ENCODE measurements at regions not wholly inside any gene's neighbourhood (a gene's known extent, or its start where the extent isn't known, plus 50 kb on each side); places are given as distances from the start of the nearest gene placed in this dataset.
"Not testable (repeated sequence)": the region's sequence is repeated elsewhere in the genome, so short reads cannot be mapped to it uniquely, and the experiment has no call there.

DNA sequence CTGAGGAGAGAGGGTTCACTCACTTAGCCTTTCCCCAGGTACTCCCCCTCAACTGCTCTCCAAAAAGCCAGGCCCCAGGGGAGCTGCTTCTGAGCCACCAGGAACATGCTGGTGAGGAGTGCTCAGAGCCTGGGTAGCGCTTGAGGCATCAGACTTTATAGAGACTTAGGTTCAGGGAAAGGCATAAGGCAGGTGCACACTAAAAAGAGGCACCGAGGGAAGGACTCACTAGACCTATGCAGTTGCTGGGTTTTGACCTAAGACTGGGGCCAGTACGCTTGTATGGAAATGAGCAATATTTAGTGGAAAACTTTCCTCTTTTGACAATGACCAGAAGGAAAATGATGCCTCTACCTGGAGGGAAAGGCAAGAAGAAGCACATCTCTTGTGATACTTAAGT is 589.1 kb downstream of the RPIA start:
- DNase-seq (ENCODE audit: extremely low read depth, low read depth, low spot score) = not testable (repeated sequence)

DNA sequence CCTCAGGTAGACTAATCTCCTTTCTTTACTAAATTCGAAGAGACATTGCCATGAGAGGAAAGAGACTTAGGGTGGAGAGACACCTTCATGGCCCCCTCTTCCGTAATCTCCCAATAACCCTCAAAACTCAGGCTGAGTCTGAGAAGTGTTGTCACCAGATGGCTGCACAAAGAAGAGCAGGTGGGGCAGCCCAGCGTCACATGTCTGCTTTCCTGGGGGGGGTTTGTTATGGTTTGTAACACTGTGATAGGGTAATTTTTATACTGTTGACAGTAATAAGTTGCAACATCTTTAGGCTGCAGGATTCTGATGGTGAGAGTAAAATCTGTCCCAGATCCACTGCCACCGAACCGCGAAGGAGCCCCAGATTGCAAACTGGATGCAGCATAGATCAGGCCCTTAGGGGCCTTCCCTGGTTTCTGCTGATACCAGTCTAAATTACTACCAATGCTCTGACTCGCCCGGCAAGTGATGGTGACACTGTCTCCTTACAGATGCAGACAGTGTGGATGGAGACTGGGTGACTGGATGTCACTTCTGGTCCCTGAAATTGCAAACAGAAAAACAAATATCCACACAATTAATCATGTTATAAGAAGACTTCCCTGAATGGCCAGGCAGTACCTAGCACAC is 595.1 kb downstream of the RPIA start:
- DNase-seq (ENCODE audit: extremely low read depth, low read depth, low spot score) = not testable (repeated sequence)

DNA sequence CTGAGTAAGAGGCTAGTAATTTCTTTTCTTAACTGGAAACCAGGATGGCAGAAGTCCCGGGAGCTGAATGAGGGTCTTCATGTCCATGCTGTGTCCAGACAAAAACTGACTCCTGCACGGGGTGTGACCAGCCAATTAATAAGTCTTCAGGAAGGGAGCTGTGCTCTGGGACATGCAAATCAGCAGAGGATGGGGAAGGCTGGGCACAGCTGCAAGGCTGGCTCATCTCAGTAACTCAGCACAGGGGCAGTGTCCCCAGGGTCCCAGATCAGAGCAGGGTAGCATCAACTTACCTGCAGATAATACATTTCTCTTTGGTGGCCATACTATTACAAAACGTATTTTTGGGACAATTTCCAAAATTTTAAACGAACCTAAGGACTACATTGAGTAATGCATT is 595.6 kb downstream of the RPIA start:
- not testable (repeated sequence) for DNase-seq (ENCODE audit: extremely low read depth, low read depth, low spot score)

DNA sequence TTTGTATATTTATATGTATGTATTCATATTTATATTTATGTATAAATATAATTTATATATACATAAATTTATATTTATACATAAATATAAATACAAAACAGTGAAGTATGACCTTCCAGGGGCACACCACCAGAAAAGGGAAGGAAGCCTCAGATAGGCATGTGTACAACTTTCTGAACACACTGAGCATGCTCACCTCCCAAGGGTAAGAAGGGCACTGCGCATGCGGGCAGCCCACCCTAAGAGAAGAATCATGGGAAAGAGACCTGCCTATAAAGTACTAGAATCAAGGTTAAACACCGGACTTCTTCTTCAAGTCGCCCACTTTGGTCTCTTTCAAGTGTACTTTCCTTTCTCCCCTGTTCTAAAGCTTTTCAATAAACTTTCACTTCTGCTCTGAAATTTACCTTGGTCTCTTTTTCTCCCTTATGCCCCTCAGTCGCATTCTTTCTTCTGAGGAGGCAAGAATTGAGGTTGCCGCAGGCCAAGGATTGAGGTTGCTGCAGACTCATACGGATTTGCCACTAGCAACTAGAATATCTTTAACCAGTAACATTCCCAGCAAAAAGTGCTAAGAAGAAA is 600.3 kb downstream of the RPIA start:
- DNase-seq (ENCODE audit: extremely low read depth, low read depth, low spot score) = not testable (repeated sequence)

GRCh38 chr2:89293399-89293798 is 601.9 kb downstream of the RPIA start:
- not testable (repeated sequence) for DNase-seq (ENCODE audit: extremely low read depth, low read depth, low spot score)

DNA sequence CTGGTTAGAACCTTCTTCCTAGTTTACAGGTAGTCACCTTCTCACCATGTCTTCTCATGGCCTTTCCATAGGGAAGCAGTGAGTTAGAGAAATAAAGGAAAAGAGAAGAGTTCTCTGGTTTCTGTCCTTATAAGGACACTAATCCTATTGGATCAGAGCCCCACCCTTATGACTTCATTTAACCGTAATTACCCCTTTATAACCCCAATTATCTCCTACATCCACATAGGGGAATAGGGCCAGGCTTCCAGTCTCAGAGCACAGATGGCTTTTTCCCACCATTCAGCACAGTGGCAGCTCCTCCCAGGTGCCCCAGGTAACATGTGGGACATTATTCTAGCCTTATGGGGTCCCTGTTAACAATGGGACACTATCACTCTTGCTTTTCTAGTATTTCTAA is 602.9 kb downstream of the RPIA start:
- not testable (repeated sequence) for DNase-seq (ENCODE audit: extremely low read depth, low read depth, low spot score)

DNA sequence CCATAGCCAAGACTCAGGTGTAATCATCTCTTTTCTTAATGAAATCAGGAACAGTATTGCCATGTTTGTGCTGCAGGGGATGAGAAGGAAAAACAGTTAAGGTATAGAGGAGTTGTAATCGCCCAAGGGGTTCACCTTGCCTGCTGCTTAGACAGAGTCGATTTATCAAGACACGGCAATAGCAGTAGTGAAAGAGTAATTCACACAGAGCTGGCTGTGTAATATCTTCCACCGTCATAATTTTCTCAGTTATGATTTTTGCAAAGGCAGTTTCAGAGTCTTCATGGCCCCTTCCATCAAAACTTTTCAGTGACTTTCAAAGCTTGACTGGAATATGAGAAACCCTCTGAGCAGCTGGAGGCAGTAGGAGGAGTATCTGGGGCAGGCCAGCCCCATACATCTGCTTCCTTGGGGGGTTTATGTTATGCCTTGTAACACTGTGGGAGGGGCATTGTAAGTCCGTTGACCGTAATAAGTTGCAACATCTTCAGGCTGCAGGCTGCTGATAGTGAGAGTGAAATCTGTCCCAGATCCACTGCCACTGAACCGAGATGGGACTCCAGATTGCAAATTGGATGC is 605.4 kb downstream of the RPIA start:
- DNase-seq (ENCODE audit: extremely low read depth, low read depth, low spot score) = not testable (repeated sequence)

DNA sequence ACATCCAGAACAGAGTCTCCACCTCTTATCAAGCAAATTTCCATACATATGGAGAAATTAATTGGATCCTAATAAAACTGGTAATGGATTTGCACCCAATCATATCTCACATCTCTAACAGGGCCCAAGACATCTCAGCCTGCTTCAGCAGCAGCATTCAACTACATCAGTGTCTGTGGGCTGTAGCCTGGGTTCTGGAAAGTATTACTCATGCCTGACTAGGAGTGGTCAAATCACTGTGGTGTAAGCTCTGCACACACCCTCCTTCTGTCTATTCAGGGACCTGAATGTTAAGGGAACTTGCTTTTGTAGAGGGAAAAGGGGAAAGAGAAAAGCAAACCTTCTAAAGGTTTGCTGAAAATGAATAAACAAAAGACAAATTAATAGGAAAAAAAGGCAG is 607.7 kb downstream of the RPIA start:
- not testable (repeated sequence) for DNase-seq (ENCODE audit: extremely low read depth, low read depth, low spot score)

DNA sequence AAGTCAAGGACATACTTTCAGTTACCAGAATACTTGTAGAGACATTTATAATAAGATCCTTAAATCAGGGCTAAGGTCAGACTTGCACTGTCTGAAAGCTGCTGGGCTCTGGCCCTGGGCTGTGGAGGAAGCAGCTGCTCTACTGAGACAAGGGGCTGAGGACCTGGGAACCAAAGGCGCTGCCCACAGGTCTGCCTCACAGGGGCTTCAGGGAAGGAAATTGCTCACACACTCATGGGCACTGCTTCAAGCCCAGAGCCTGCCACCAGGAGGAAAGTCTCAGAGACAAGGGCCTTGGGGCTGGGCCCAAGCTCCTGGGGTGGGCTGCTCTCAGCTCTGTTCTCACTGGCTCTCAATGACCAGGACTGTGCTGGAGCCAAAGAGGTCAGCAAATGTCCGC is 614.1 kb downstream of the RPIA start:
- not testable (repeated sequence) for DNase-seq (ENCODE audit: extremely low read depth, low read depth, low spot score)

DNA sequence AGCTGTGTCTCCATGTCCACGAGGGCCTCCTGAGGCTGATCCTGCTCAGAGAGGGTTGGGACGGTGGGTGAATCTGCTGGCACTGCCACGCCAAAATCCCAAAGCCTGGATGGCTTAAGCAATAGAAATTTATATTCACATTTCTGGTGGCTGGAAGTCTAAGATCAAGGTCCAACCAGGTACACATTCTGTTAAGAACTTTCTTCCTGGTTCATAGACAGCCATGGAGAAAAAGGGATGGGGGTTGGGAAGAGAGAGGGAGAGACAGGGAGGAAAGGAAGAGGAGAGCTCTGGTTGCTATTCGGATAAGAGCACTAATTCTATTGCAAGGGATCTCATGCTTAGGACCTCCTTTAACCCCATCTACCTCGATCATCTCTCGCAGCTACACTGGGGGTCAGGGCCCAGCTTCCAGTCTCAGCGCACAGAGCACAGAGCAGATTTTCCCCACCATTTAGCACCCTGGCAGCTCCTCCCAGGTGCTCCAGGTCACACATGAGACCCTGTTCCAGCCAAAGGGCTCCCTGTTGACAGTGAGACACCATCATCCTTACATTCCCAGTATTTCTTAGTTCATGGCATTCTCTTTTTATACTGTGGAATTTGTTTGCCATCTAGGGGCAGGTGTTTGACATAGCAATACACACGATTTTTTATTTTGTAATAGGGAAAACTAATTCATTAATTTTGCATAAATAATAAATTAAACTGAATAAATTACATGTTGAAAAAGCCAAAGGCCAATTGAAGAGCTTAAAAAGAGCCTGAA is 615.6 kb downstream of the RPIA start:
- not testable (repeated sequence) for DNase-seq (ENCODE audit: extremely low read depth, low read depth, low spot score)

DNA sequence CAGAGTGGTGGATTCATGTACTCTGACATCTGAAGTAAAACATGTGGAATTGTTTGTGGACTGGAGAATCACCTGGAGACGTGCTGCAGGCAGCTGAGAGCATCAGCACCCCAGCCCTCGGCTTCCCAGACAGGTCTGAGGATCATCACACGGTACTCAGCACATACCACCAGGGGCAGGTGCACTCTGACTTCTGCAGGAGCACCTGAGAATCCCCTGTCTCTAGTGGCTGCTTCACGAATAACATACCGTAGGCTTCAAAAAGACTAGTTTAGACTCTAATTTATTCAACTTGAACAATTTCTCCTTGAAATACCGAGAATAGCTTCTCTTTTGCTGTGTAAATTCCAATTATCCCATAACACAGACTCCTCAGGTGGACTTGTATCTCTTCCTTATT is 627.5 kb downstream of the RPIA start:
- DNase-seq (ENCODE audit: extremely low read depth, low read depth, low spot score) = not testable (repeated sequence)

GRCh38 chr2:89325894-89326293 is 634.4 kb downstream of the RPIA start:
- DNase-seq (ENCODE audit: extremely low read depth, low read depth, low spot score) = not testable (repeated sequence)

DNA sequence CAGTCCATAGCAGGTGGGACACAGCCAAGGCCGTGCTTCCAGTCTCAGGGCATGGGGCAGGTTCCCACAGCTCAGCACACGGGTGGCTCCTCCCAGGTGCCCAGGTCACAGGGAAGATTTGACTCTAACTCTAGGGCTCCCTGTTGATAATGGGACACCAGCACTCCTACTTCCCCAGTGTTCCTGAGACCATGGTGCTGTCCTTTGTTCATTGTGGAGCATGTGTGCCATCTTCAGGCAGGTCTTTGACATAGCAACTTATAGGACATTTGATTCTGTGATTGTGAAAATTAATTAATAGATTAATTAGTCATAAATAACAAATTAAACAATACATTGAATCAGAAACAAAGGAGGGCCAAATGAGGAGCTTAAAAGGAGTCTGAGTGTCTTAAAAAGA is 635.0 kb downstream of the RPIA start:
- not testable (repeated sequence) for DNase-seq (ENCODE audit: extremely low read depth, low read depth, low spot score)

GRCh38 chr2:89328790-89329189 is 637.3 kb downstream of the RPIA start:
- DNase-seq (ENCODE audit: extremely low read depth, low read depth, low spot score) = not testable (repeated sequence)

All from glomerular endothelial cell (primary cell).